MM.1S (cell line): ENCODE measurements at regions not wholly inside any gene's neighbourhood (a gene's known extent, or its start where the extent isn't known, plus 50 kb on each side); places are given as distances from the start of the nearest gene placed in this dataset.
"Not testable (repeated sequence)": the region's sequence is repeated elsewhere in the genome, so short reads cannot be mapped to it uniquely, and the experiment has no call there.

ENCODE experiments used
- DNase-seq: peaks from one replicate; pipeline ENCODE4 v3.0.0-alpha.2; 2015
- H2AFZ ChIP-seq: fragments of 300-600 bp; sonication (generic); 2 replicates; pipeline ENCODE4 v1.6.0; 2016; ENCODE audit warnings: antibody characterized with exemption, low read length
- H3F3A ChIP-seq: fragments of 300-600 bp; sonication (generic); 2 replicates; pipeline ENCODE4 v1.6.1; 2016; ENCODE audit warnings: mild to moderate bottlenecking, antibody characterized with exemption, low read length, moderate library complexity, mixed read lengths; ENCODE audit not compliant: insufficient read depth
- H3K27ac ChIP-seq: fragments of 300-600 bp; sonication (generic); 2 replicates; pipeline ENCODE4 v1.5.1; 2016; ENCODE audit warnings: mild to moderate bottlenecking, low read length
- H3K27me3 ChIP-seq: fragments of 300-600 bp; sonication (generic); replicated peaks from 2 replicates; pipeline ENCODE4 v1.6.0; 2016; ENCODE audit warnings: low read length; ENCODE audit not compliant: insufficient read depth
- H3K36me3 ChIP-seq: fragments of 300-600 bp; sonication (generic); replicated peaks from 2 replicates; pipeline ENCODE4 v1.6.1; 2016; ENCODE audit warnings: mild to moderate bottlenecking, low read length, mixed read lengths; ENCODE audit not compliant: insufficient read depth
- H3K4me1 ChIP-seq: fragments of 300-600 bp; sonication (generic); 2 replicates; pipeline ENCODE4 v1.6.1; 2016; ENCODE audit warnings: low read length, mixed read lengths
- H3K4me2 ChIP-seq: fragments of 300-600 bp; sonication (generic); 2 replicates; pipeline ENCODE4 v1.6.0; 2016; ENCODE audit warnings: low read depth, low read length
- H3K4me3 ChIP-seq: fragments of 300-600 bp; sonication (generic); 2 replicates; pipeline ENCODE4 v1.5.1; 2016; ENCODE audit warnings: low read length, mixed read lengths
- H3K79me2 ChIP-seq: fragments of 300-600 bp; sonication (generic); 2 replicates; pipeline ENCODE4 v1.6.1; 2016; ENCODE audit warnings: mixed run types, low read length, mixed read lengths
- H3K9ac ChIP-seq: fragments of 300-600 bp; sonication (generic); 2 replicates; pipeline ENCODE4 v1.6.1; 2016; ENCODE audit warnings: low read length, mixed read lengths
- H3K9me2 ChIP-seq: fragments of 300-600 bp; sonication (generic); replicated peaks from 2 replicates; pipeline ENCODE4 v1.6.1; 2016; ENCODE audit warnings: mild to moderate bottlenecking, low read length, mixed read lengths; ENCODE audit not compliant: insufficient read depth
- H3K9me3 ChIP-seq: fragments of 300-600 bp; sonication (generic); replicated peaks from 2 replicates; pipeline ENCODE4 v1.6.1; 2016; ENCODE audit warnings: mild to moderate bottlenecking, low read length, mixed read lengths; ENCODE audit not compliant: insufficient read depth
- H4K20me1 ChIP-seq: fragments of 300-600 bp; sonication (generic); 2 replicates; pipeline ENCODE4 v1.6.1; 2016; ENCODE audit warnings: mild to moderate bottlenecking, low read length, moderate library complexity, mixed read lengths; ENCODE audit not compliant: insufficient read depth
- CTCF ChIP-seq: fragments of 300-600 bp; sonication (generic); IDR thresholded peaks from 2 replicates; pipeline ENCODE4 v1.5.1; 2016; ENCODE audit warnings: antibody characterized with exemption, low read length, mixed read lengths
- EZH2 ChIP-seq: fragments of 300-600 bp; sonication (generic); optimal IDR thresholded peaks from 2 replicates; pipeline ENCODE3; 2017; ENCODE audit warnings: low read depth, mild to moderate bottlenecking, antibody characterized with exemption, low read length, mixed read lengths
- EZH2phosphoT487 ChIP-seq: fragments of 300-600 bp; sonication (generic); IDR thresholded peaks from 2 replicates; pipeline ENCODE4 v1.6.1; 2018; ENCODE audit warnings: antibody characterized with exemption, low read length

- H3F3A ChIP-seq, result no peaks in the 10 kb centered on the region
- TF ChIP-seq EZH2 (no peak), CTCF (no peak), EZH2phosphoT487 (no peak)
- H3K9me2 ChIP-seq, result no peaks in the 10 kb centered on the region
- no peak overlapping the region for H3K27ac ChIP-seq
- no peak for DNase-seq
- H3K36me3 ChIP-seq, result no peaks in the 10 kb centered on the region
- no peak overlapping the region for H2AFZ ChIP-seq
- no peak overlapping the region for H3K9ac ChIP-seq
- H3K27me3 ChIP-seq, result peaks cover 24% of the 10 kb centered on the region; the same call in 1 of the 2 replicates
- H4K20me1 ChIP-seq, result no peaks in the 10 kb centered on the region
- no peak overlapping the region for H3K4me2 ChIP-seq
- no peaks in the 10 kb centered on the region for H3K79me2 ChIP-seq
- H3K4me1 ChIP-seq, result no peaks in the 10 kb centered on the region
- no peaks in the 10 kb centered on the region for H3K9me3 ChIP-seq
- no peak overlapping the region for H3K4me3 ChIP-seq
Measured at GRCh38 chr14:104307627-104308401, 169.4 kb downstream of the KIF26A start.

GRCh38 chr14:104308534-104308933 is 170.1 kb downstream of the KIF26A start:
- not testable (repeated sequence) for H3K79me2 ChIP-seq, H3K9me3 ChIP-seq, H3K36me3 ChIP-seq, H2AFZ ChIP-seq, DNase-seq, H3K4me2 ChIP-seq, H3K27ac ChIP-seq, H3K9ac ChIP-seq, H3K4me1 ChIP-seq, H4K20me1 ChIP-seq, H3K9me2 ChIP-seq, H3F3A ChIP-seq, H3K4me3 ChIP-seq
- peaks cover 20% of the 10 kb centered on the region; the same call in 1 of the 2 replicates for H3K27me3 ChIP-seq

GRCh38 chr14:104309657-104310369 is 171.4 kb downstream of the KIF26A start:
- H3K36me3 ChIP-seq, result no peaks in the 10 kb centered on the region
- H3K4me2 ChIP-seq, result no peak overlapping the region
- no peak overlapping the region for H2AFZ ChIP-seq
- H3K9ac ChIP-seq, result no peak overlapping the region
- TF ChIP-seq EZH2phosphoT487, result no peak
- no peak for TF ChIP-seq CTCF
- no peak for TF ChIP-seq EZH2
- peaks cover 12% of the 10 kb centered on the region; the same call in 1 of the 2 replicates for H3K27me3 ChIP-seq
- no peaks in the 10 kb centered on the region for H3K9me2 ChIP-seq
- H4K20me1 ChIP-seq, result no peaks in the 10 kb centered on the region
- no peaks in the 10 kb centered on the region for H3F3A ChIP-seq
- H3K4me1 ChIP-seq, result no peaks in the 10 kb centered on the region
- H3K79me2 ChIP-seq, result no peaks in the 10 kb centered on the region
- H3K4me3 ChIP-seq, result no peak overlapping the region
- no peak for DNase-seq
- H3K27ac ChIP-seq, result no peak overlapping the region
- H3K9me3 ChIP-seq, result no peaks in the 10 kb centered on the region

- no peak for DNase-seq
- no peaks in the 10 kb centered on the region for H3F3A ChIP-seq
- H3K4me2 ChIP-seq, result no peak overlapping the region
- no peaks in the 10 kb centered on the region for H3K36me3 ChIP-seq
- TF ChIP-seq EZH2 (no peak), CTCF (no peak), EZH2phosphoT487 (no peak)
- H3K27ac ChIP-seq, result no peak overlapping the region
- H3K79me2 ChIP-seq, result no peaks in the 10 kb centered on the region
- no peaks in the 10 kb centered on the region for H4K20me1 ChIP-seq
- H2AFZ ChIP-seq, result no peak overlapping the region
- H3K4me1 ChIP-seq, result no peaks in the 10 kb centered on the region
- H3K9me3 ChIP-seq, result no peaks in the 10 kb centered on the region
- no peaks in the 10 kb centered on the region for H3K9me2 ChIP-seq
- H3K27me3 ChIP-seq, result peaks cover 4% of the 10 kb centered on the region; the same call in 1 of the 2 replicates
- no peak overlapping the region for H3K4me3 ChIP-seq
- no peak overlapping the region for H3K9ac ChIP-seq
Measured at GRCh38 chr14:104311358-104311757, 173.0 kb downstream of the KIF26A start.
